ENCODE measurements at regions not wholly inside any gene's neighbourhood (a gene's known extent, or its start where the extent isn't known, plus 50 kb on each side); places are given as distances from the start of the nearest gene placed in this dataset.

GRCh38 chr2:108165729-108166128 lies 74.0 kb upstream of the SULT1C3 start:
- no peaks in the 10 kb centered on the region for H3K27me3 ChIP-seq (ENCODE audit: control insufficient read depth in 3 of 3, insufficient read depth in 3 of 3, low read depth in 1 of 3, low read length in 3 of 3)
- no peaks in the 10 kb centered on the region for H3K36me3 ChIP-seq (replicated peaks in 1 of 2; ENCODE audit: control insufficient read depth in 2 of 2, insufficient read depth in 2 of 2, low read length in 2 of 2)
- H2AK5ac ChIP-seq (ENCODE audit: low read depth, low read length), result no peak overlapping the region
- no peak overlapping the region for H3K9ac ChIP-seq (ENCODE audit: low read depth, low read length, poor library complexity)
- no peaks in the 10 kb centered on the region for H3K9me3 ChIP-seq (replicated peaks in 1 of 2; ENCODE audit: control insufficient read depth in 2 of 2, insufficient read depth in 1 of 2, low read depth in 1 of 2, low read length in 2 of 2)
- DNase-seq (ENCODE audit: low spot score), result no peak
- WGBS, 2 donors (ENCODE audit: extremely low coverage in 2 of 2, insufficient read length in 2 of 2, insufficient replicate concordance in 1 of 2), result no CpG with 5 or more reads among the region's 4 CpGs
- H3K27ac ChIP-seq (replicated peaks; ENCODE audit: low read length), result no peak overlapping the region
- no peak overlapping the region for H3K14ac ChIP-seq (ENCODE audit: low read length)
- no peak overlapping the region for H3K18ac ChIP-seq (ENCODE audit: low read length)
- no peak overlapping the region for H3K4me3 ChIP-seq (ENCODE audit: low read length in 2 of 2)
- H3K79me1 ChIP-seq (ENCODE audit: low read depth, low read length), result no peaks in the 10 kb centered on the region
- H2BK12ac ChIP-seq (ENCODE audit: low read length), result no peak overlapping the region
- no peak overlapping the region for H3K4ac ChIP-seq (ENCODE audit: low read length)
- H2BK5ac ChIP-seq (ENCODE audit: low read length), result no peak overlapping the region
- no peak overlapping the region for H2AFZ ChIP-seq (ENCODE audit: low read length)
- no peak overlapping the region for H3K23ac ChIP-seq (ENCODE audit: low read depth, low read length, poor library complexity)
- no peak overlapping the region for H2BK120ac ChIP-seq (ENCODE audit: low read depth, low read length)
- H4K91ac ChIP-seq (ENCODE audit: low read depth, low read length, poor library complexity), result no peak overlapping the region
- H2BK15ac ChIP-seq (ENCODE audit: low read length), result no peak overlapping the region
- peaks cover 0 to 3% of the 10 kb centered on the region in 2 donors for H3K4me1 ChIP-seq (ENCODE audit: control insufficient read depth in 2 of 2, insufficient read depth in 1 of 2, low read depth in 1 of 2, low read length in 2 of 2)
- no peak overlapping the region for H3K4me2 ChIP-seq (ENCODE audit: insufficient read depth, low read length, poor library complexity, severe bottlenecking)
- no peak overlapping the region for H4K8ac ChIP-seq (ENCODE audit: low read depth, low read length)

- Histone ChIP-seq H2BK120ac (ENCODE audit: low read depth, low read length) (no peak overlapping the region), H2BK15ac (ENCODE audit: low read length) (no peak overlapping the region), H2BK12ac (ENCODE audit: low read length) (no peak overlapping the region), H3K18ac (ENCODE audit: low read length) (no peak overlapping the region), H3K9ac (ENCODE audit: low read depth, low read length, poor library complexity) (no peak overlapping the region), H3K4me2 (ENCODE audit: insufficient read depth, low read length, poor library complexity, severe bottlenecking) (no peak overlapping the region), H4K8ac (ENCODE audit: low read depth, low read length) (no peak overlapping the region), H3K27me3 (ENCODE audit: control insufficient read depth in 3 of 3, insufficient read depth in 3 of 3, low read depth in 1 of 3, low read length in 3 of 3) (no peaks in the 10 kb centered on the region), H3K14ac (ENCODE audit: low read length) (no peak overlapping the region), H3K27ac (replicated peaks; ENCODE audit: low read length) (no peak overlapping the region), H3K9me3 (replicated peaks in 1 of 2; ENCODE audit: control insufficient read depth in 2 of 2, insufficient read depth in 1 of 2, low read depth in 1 of 2, low read length in 2 of 2) (no peaks in the 10 kb centered on the region), H2AFZ (ENCODE audit: low read length) (no peak overlapping the region), H2AK5ac (ENCODE audit: low read depth, low read length) (no peak overlapping the region), H3K23ac (ENCODE audit: low read depth, low read length, poor library complexity) (no peak overlapping the region), H3K79me1 (ENCODE audit: low read depth, low read length) (no peaks in the 10 kb centered on the region), H3K4me3 (ENCODE audit: low read length in 2 of 2) (no peak overlapping the region), H3K4me1 (ENCODE audit: control insufficient read depth in 2 of 2, insufficient read depth in 1 of 2, low read depth in 1 of 2, low read length in 2 of 2) (peaks cover 0 to 2% of the 10 kb centered on the region in 2 donors), H3K36me3 (replicated peaks in 1 of 2; ENCODE audit: control insufficient read depth in 2 of 2, insufficient read depth in 2 of 2, low read length in 2 of 2) (no peaks in the 10 kb centered on the region), H2BK5ac (ENCODE audit: low read length) (no peak overlapping the region), H3K4ac (ENCODE audit: low read length) (no peak overlapping the region), H4K91ac (ENCODE audit: low read depth, low read length, poor library complexity) (no peak overlapping the region)
- DNase-seq (ENCODE audit: low spot score), result no peak
- WGBS, 2 donors (ENCODE audit: extremely low coverage in 2 of 2, insufficient read length in 2 of 2, insufficient replicate concordance in 1 of 2), result no CpG with 5 or more reads among the region's 1 CpG
Measured at GRCh38 chr2:108167699-108168098, 72.1 kb upstream of the SULT1C3 start.

- DNase-seq (ENCODE audit: low spot score), result no peak
- no peaks in the 10 kb centered on the region for H3K27me3 ChIP-seq (ENCODE audit: control insufficient read depth in 3 of 3, insufficient read depth in 3 of 3, low read depth in 1 of 3, low read length in 3 of 3)
- no peak overlapping the region for H2BK15ac ChIP-seq (ENCODE audit: low read length)
- no peak overlapping the region for H3K27ac ChIP-seq (replicated peaks; ENCODE audit: low read length)
- H3K9me3 ChIP-seq (replicated peaks in 1 of 2; ENCODE audit: control insufficient read depth in 2 of 2, insufficient read depth in 1 of 2, low read depth in 1 of 2, low read length in 2 of 2), result no peaks in the 10 kb centered on the region
- H3K4me3 ChIP-seq (ENCODE audit: low read length in 2 of 2), result no peak overlapping the region
- no peak overlapping the region for H3K4me2 ChIP-seq (ENCODE audit: insufficient read depth, low read length, poor library complexity, severe bottlenecking)
- H2BK12ac ChIP-seq (ENCODE audit: low read length), result no peak overlapping the region
- H3K4me1 ChIP-seq (ENCODE audit: control insufficient read depth in 2 of 2, insufficient read depth in 1 of 2, low read depth in 1 of 2, low read length in 2 of 2), result no peaks in the 10 kb centered on the region
- H3K18ac ChIP-seq (ENCODE audit: low read length), result no peak overlapping the region
- no peak overlapping the region for H4K91ac ChIP-seq (ENCODE audit: low read depth, low read length, poor library complexity)
- H3K4ac ChIP-seq (ENCODE audit: low read length), result no peak overlapping the region
- H3K79me1 ChIP-seq (ENCODE audit: low read depth, low read length), result no peaks in the 10 kb centered on the region
- H2BK5ac ChIP-seq (ENCODE audit: low read length), result no peak overlapping the region
- no peak overlapping the region for H3K14ac ChIP-seq (ENCODE audit: low read length)
- no peak overlapping the region for H3K9ac ChIP-seq (ENCODE audit: low read depth, low read length, poor library complexity)
- H4K8ac ChIP-seq (ENCODE audit: low read depth, low read length), result no peak overlapping the region
- no peak overlapping the region for H2AFZ ChIP-seq (ENCODE audit: low read length)
- no peak overlapping the region for H2BK120ac ChIP-seq (ENCODE audit: low read depth, low read length)
- H3K23ac ChIP-seq (ENCODE audit: low read depth, low read length, poor library complexity), result no peak overlapping the region
- no peak overlapping the region for H2AK5ac ChIP-seq (ENCODE audit: low read depth, low read length)
- no peaks in the 10 kb centered on the region for H3K36me3 ChIP-seq (replicated peaks in 1 of 2; ENCODE audit: control insufficient read depth in 2 of 2, insufficient read depth in 2 of 2, low read length in 2 of 2)
- WGBS, 2 donors (ENCODE audit: extremely low coverage in 2 of 2, insufficient read length in 2 of 2, insufficient replicate concordance in 1 of 2), result no CpG with 5 or more reads among the region's 3 CpGs
Measured at GRCh38 chr2:108169982-108170625, 69.7 kb upstream of the SULT1C3 start.

- WGBS, 2 donors (ENCODE audit: extremely low coverage in 2 of 2, insufficient read length in 2 of 2, insufficient replicate concordance in 1 of 2), result no CpG with 5 or more reads among the region's 3 CpGs
- H3K14ac ChIP-seq (ENCODE audit: low read length), result no peak overlapping the region
- no peak overlapping the region for H4K91ac ChIP-seq (ENCODE audit: low read depth, low read length, poor library complexity)
- no peak overlapping the region for H3K27ac ChIP-seq (replicated peaks; ENCODE audit: low read length)
- no peak overlapping the region for H2BK12ac ChIP-seq (ENCODE audit: low read length)
- H3K18ac ChIP-seq (ENCODE audit: low read length), result no peak overlapping the region
- H3K9ac ChIP-seq (ENCODE audit: low read depth, low read length, poor library complexity), result no peak overlapping the region
- no peaks in the 10 kb centered on the region for H3K79me1 ChIP-seq (ENCODE audit: low read depth, low read length)
- H3K4me2 ChIP-seq (ENCODE audit: insufficient read depth, low read length, poor library complexity, severe bottlenecking), result no peak overlapping the region
- no peaks in the 10 kb centered on the region for H3K9me3 ChIP-seq (replicated peaks in 1 of 2; ENCODE audit: control insufficient read depth in 2 of 2, insufficient read depth in 1 of 2, low read depth in 1 of 2, low read length in 2 of 2)
- no peaks in the 10 kb centered on the region for H3K4me1 ChIP-seq (ENCODE audit: control insufficient read depth in 2 of 2, insufficient read depth in 1 of 2, low read depth in 1 of 2, low read length in 2 of 2)
- no peak overlapping the region for H2BK5ac ChIP-seq (ENCODE audit: low read length)
- DNase-seq (ENCODE audit: low spot score), result no peak
- H2AK5ac ChIP-seq (ENCODE audit: low read depth, low read length), result no peak overlapping the region
- no peak overlapping the region for H3K4me3 ChIP-seq (ENCODE audit: low read length in 2 of 2)
- no peak overlapping the region for H2BK120ac ChIP-seq (ENCODE audit: low read depth, low read length)
- no peaks in the 10 kb centered on the region for H3K36me3 ChIP-seq (replicated peaks in 1 of 2; ENCODE audit: control insufficient read depth in 2 of 2, insufficient read depth in 2 of 2, low read length in 2 of 2)
- H4K8ac ChIP-seq (ENCODE audit: low read depth, low read length), result no peak overlapping the region
- no peak overlapping the region for H3K23ac ChIP-seq (ENCODE audit: low read depth, low read length, poor library complexity)
- no peak overlapping the region for H2AFZ ChIP-seq (ENCODE audit: low read length)
- no peaks in the 10 kb centered on the region for H3K27me3 ChIP-seq (ENCODE audit: control insufficient read depth in 3 of 3, insufficient read depth in 3 of 3, low read depth in 1 of 3, low read length in 3 of 3)
- H3K4ac ChIP-seq (ENCODE audit: low read length), result no peak overlapping the region
- H2BK15ac ChIP-seq (ENCODE audit: low read length), result no peak overlapping the region
Measured at GRCh38 chr2:108171657-108172056, 68.1 kb upstream of the SULT1C3 start.
